Mucosa of descending colon (tissue), 3 donors: ENCODE measurements at regions not wholly inside any gene's neighbourhood (a gene's known extent, or its start where the extent isn't known, plus 50 kb on each side); places are given as distances from the start of the nearest gene placed in this dataset.
"Not testable (repeated sequence)": the region's sequence is repeated elsewhere in the genome, so short reads cannot be mapped to it uniquely, and the experiment has no call there.

Experiments
- ATAC-seq: fragments of 200-7000 bp; cut with Tn5 transposase; one replicate; pipeline ENCODE4 v1.9.1; 2020; ENCODE audit warnings: mild to moderate bottlenecking, moderate library complexity
- DNase-seq, 3 donors: peaks; one replicate each; pipeline ENCODE4 v3.0.0-alpha.2; 2020
- H3K36me3 ChIP-seq: fragments of 200-600 bp; one replicate; pipeline ENCODE4 v1.8.0; 2021; ENCODE audit warnings: low read depth, mild to moderate bottlenecking
- H3K4me1 ChIP-seq: fragments of 200-600 bp; one replicate; pipeline ENCODE4 v1.8.0; 2021; ENCODE audit warnings: low read depth, mild to moderate bottlenecking
- H3K4me3 ChIP-seq: fragments of 200-600 bp; one replicate; pipeline ENCODE4 v1.8.0; 2021; ENCODE audit warnings: mild to moderate bottlenecking
- H3K9me3 ChIP-seq: fragments of 200-600 bp; one replicate; pipeline ENCODE4 v1.8.0; 2021; ENCODE audit warnings: mild to moderate bottlenecking
- intact Hi-C, 2 donors: fragments of 100-400 bp; cut with DNase I in 1 of 2; cut with micrococcal nuclease in 1 of 2; formaldehyde crosslinking; loops; one replicate each; pipeline versions ENCODE4 v1.11.0 to v1.11.1; 2022; cut with DNase I, micrococcal nuclease
- TF ChIP-seq, protein P1 (sequence below): fragments of 200-600 bp; IDR thresholded peaks from one replicate; pipeline ENCODE4 v1.8.0; 2022; ENCODE audit warnings: antibody characterized with exemption, mild to moderate bottlenecking
- donor health status: DM: no; HTN: no; CAD: no; lungs with moderate emphysema.
- donor health status: DM: no; HTN: no; CAD: no.
- donor health status: DM: no; HTN: yes; CAD: no.

DNA sequence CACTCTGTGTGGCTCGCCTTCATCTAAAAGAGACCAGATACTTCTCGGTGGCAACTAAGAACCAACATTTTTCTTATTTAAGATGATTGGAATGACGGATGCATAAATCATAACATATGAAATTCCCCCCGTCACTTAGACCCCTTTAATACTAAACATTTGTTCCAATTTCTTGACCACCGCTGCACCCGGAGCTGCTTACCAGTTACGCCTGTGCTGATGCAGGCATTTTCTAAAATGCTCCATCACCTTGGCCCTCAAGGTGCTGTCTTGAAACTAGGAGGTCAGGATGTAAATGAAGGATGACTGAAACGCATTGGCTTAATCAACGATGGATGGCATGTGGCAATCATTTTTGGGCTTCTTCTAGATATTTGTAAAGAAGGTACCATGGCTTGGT is 130.0 kb downstream of the CPZ start:
- TF ChIP-seq, protein P1, sequence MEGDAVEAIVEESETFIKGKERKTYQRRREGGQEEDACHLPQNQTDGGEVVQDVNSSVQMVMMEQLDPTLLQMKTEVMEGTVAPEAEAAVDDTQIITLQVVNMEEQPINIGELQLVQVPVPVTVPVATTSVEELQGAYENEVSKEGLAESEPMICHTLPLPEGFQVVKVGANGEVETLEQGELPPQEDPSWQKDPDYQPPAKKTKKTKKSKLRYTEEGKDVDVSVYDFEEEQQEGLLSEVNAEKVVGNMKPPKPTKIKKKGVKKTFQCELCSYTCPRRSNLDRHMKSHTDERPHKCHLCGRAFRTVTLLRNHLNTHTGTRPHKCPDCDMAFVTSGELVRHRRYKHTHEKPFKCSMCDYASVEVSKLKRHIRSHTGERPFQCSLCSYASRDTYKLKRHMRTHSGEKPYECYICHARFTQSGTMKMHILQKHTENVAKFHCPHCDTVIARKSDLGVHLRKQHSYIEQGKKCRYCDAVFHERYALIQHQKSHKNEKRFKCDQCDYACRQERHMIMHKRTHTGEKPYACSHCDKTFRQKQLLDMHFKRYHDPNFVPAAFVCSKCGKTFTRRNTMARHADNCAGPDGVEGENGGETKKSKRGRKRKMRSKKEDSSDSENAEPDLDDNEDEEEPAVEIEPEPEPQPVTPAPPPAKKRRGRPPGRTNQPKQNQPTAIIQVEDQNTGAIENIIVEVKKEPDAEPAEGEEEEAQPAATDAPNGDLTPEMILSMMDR: no peak
- intact Hi-C loops: no loop called here
- no peaks in the 10 kb centered on the region for H3K36me3 ChIP-seq
- DNase-seq (no peak), ATAC-seq (no peak)
- no peak overlapping the region for H3K4me3 ChIP-seq
- H3K4me1 ChIP-seq: no peaks in the 10 kb centered on the region
- H3K9me3 ChIP-seq: no peaks in the 10 kb centered on the region

DNA sequence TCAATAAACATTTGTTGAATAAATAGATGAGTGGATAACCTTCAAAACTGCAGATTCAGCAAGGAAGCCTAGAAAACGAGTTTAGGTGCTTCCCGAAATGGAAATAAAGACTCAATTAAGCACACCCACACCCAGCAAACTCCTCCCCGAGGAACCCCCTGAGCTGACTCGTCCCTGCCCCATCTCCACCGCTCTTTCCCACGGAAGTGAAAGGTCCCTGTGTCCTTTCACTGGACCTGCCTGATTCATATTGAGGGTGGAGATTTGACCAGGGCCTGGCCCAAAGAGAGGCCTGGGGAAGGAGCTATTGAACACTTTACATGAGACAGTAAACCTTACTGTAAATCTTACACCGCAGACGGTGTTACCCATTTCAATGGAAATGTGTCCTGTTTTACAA is 129.1 kb downstream of the CPZ start:
- TF ChIP-seq, protein P1: no peak
- intact Hi-C loops: no loop called here
- Histone ChIP-seq H3K4me3 (no peak overlapping the region), H3K36me3 (no peaks in the 10 kb centered on the region), H3K4me1 (no peaks in the 10 kb centered on the region), H3K9me3 (no peaks in the 10 kb centered on the region)
- ATAC-seq (no peak), DNase-seq (no peak)

DNA sequence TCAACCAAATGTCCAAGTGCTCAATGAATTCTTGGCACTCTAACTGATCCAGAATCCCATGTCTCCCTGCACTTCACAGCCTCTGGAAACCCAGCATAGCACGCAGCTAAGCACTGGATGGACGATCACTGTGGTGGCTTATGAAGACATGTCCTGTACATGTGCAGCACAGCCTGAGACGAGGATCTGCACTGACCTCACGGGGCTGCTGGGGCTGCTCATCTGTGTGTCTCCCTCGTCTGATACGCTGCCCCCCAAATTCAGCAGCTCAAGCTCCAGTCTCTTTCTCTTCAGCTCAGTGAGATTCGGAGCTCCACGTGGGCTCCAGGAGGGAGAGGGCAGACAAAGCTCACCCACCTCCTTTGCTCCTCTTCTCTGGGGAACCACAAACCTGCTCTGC is 126.9 kb downstream of the CPZ start:
- DNase-seq (no peak), ATAC-seq (no peak)
- Histone ChIP-seq H3K36me3 (no peaks in the 10 kb centered on the region), H3K4me3 (no peak overlapping the region), H3K4me1 (no peaks in the 10 kb centered on the region), H3K9me3 (peaks cover 8% of the 10 kb centered on the region)
- intact Hi-C loops: no loop called here
- TF ChIP-seq, protein P1: no peak

DNA sequence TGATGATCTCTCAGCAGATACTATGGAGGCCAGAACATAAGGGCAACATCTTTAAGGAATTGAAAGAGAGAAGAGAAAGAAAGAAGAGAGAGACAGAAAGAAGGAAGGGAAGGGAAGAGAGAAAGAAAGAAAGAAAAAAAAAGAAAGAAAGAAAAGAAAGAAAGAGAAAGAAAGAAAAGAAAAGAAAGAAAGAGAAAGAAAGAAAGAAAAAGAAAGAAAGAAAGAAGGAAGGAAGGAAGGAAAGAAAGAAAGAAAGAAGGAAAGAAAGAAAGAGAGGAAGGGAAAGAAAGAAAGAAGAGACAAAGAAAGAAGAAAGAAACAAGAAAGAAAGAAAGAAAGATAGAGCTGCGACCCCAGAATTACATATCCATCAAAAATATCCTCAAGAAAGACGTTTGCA is 124.9 kb downstream of the CPZ start:
- ATAC-seq, H3K36me3 ChIP-seq, H3K4me1 ChIP-seq, DNase-seq, intact Hi-C loops, H3K4me3 ChIP-seq: not testable (repeated sequence)
- H3K9me3 ChIP-seq: peaks cover 22% of the 10 kb centered on the region

DNA sequence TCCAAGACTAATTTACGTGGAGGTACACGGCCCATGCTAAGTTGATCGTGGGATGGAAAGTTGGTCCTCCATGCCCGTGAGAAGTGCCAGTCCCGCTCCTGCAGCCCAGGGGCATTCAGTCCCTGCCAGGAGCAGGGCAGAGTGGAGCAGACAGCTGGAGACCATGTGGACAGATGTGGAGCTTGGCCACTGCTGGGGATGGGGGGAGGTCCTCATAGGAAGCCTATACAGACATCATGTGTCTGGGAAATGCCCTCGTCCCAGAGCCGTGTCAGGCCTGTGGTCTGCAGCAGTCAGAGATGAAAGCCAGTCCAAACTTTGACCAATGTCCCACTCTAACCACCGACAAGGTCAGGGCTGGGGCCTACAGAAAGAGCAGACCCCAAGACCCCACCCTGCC is 118.4 kb downstream of the CPZ start:
- Histone ChIP-seq H3K36me3 (no peaks in the 10 kb centered on the region), H3K4me3 (no peak overlapping the region), H3K9me3 (peaks cover 23% of the 10 kb centered on the region), H3K4me1 (no peaks in the 10 kb centered on the region)
- intact Hi-C loops: no loop called here
- DNase-seq (no peak), ATAC-seq (no peak)
- TF ChIP-seq, protein P1: no peak

DNA sequence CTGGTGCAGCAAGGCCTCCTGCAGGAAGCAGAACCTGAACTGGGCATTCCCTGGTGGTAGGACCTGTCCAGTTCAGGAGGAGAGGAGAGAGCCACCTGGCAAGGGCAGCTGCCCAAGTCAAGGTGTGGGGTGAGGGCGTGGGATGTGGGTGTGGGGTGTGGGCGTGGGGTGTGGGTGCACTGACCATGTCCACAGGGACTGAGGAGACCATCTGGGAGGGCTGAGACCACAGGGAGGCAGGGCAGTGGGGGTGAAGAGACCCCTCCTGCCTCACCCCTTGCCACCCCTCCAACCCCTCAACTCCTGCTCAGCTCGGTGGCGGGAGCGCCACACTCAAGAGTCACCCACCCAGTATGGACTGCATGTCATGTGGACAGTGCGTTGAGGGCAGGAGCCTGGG is 117.9 kb downstream of the CPZ start:
- TF ChIP-seq, protein P1: no peak
- no peaks in the 10 kb centered on the region for H3K36me3 ChIP-seq
- intact Hi-C loops: no loop called here
- H3K9me3 ChIP-seq: peaks cover 23% of the 10 kb centered on the region
- H3K4me3 ChIP-seq: no peak overlapping the region
- H3K4me1 ChIP-seq: no peaks in the 10 kb centered on the region
- DNase-seq (peak in 1 of 3 donors; percentile 41), ATAC-seq (no peak)
